IMR-90 (cell line): ENCODE measurements at regions not wholly inside any gene's neighbourhood (a gene's known extent, or its start where the extent isn't known, plus 50 kb on each side); places are given as distances from the start of the nearest gene placed in this dataset.

Experiments
- ATAC-seq: fragments of 200-7000 bp; cut with Tn5 transposase; 2 replicates; pipeline ENCODE4 v1.9.1; 2020; ENCODE audit warnings: low read depth, mild to moderate bottlenecking, moderate library complexity
- BruUV-seq: library from RNA; stranded (reverse); fragments of 400-500 nt; replicated peaks from 2 replicates; lab custom pipeline; 2021; lab: Mats Ljungman, UMichigan
- CTCF ChIA-PET: fragments of 300-600 bp; formaldehyde crosslinking; extraction: SDS; loops from one replicate; lab custom pipeline; 2021; ENCODE audit warnings: antibody characterized with exemption; lab: Yijun Ruan, JAX
- POLR2A ChIA-PET: fragments of 300-600 bp; sonication (Branson Sonifier 250); formaldehyde crosslinking; loops from one replicate; lab custom pipeline; 2022; ENCODE audit warnings: antibody characterized with exemption; ENCODE audit not compliant: unreplicated experiment; lab: Charles Lee
- DNase-seq: peaks from one replicate; pipeline ENCODE4 v3.0.0; 2013
- H2AFZ ChIP-seq: replicated peaks from 2 replicates; pipeline ENCODE3; 2013; ENCODE audit warnings: low read length, mild to moderate bottlenecking; ENCODE audit not compliant: poor library complexity
- H2AK5ac ChIP-seq: 2 replicates; pipeline ENCODE4 v1.6.1; 2013; ENCODE audit warnings: low read depth, low read length, inconsistent platforms
- H2AK9ac ChIP-seq: replicated peaks from 2 replicates; pipeline ENCODE3; 2013; ENCODE audit warnings: mild to moderate bottlenecking, low read depth, low read length, moderate library complexity; ENCODE audit not compliant: poor library complexity
- H2BK120ac ChIP-seq: 2 replicates; pipeline ENCODE4 v1.6.1; 2013; ENCODE audit warnings: low read depth, low read length, inconsistent platforms
- H2BK15ac ChIP-seq: 3 replicates; pipeline ENCODE4 v1.6.1; 2013; ENCODE audit warnings: low read depth, low read length, inconsistent platforms
- H2BK20ac ChIP-seq: 2 replicates; pipeline ENCODE4 v1.6.1; 2013; ENCODE audit warnings: low read depth, mild to moderate bottlenecking, inconsistent platforms, low read length, moderate library complexity
- H2BK5ac ChIP-seq: 2 replicates; pipeline ENCODE4 v1.6.1; 2013; ENCODE audit warnings: mild to moderate bottlenecking, low read depth, low read length, inconsistent platforms; ENCODE audit not compliant: poor library complexity, severe bottlenecking
- H3K14ac ChIP-seq: replicated peaks from 2 replicates; pipeline ENCODE4 v1.6.1; 2013; ENCODE audit warnings: low read depth, low read length, inconsistent platforms
- H3K18ac ChIP-seq: 2 replicates; pipeline ENCODE4 v1.6.1; 2013; ENCODE audit warnings: low read depth, low read length, control low read depth
- H3K23ac ChIP-seq: 2 replicates; pipeline ENCODE4 v1.6.1; 2013; ENCODE audit warnings: low read depth, low read length, inconsistent platforms
- H3K27ac ChIP-seq: 2 replicates; pipeline ENCODE4 v1.5.1; 2013; ENCODE audit warnings: mild to moderate bottlenecking, control low read depth, low read length; ENCODE audit not compliant: insufficient read depth
- H3K27me3 ChIP-seq: 2 replicates; pipeline ENCODE4 v1.6.1; 2013; ENCODE audit warnings: low read length; ENCODE audit not compliant: control insufficient read depth, insufficient read depth
- H3K36me3 ChIP-seq: 2 replicates; pipeline ENCODE4 v1.6.1; 2013; ENCODE audit warnings: low read length, mixed read lengths; ENCODE audit not compliant: control insufficient read depth, insufficient read depth
- H3K4ac ChIP-seq: 2 replicates; pipeline ENCODE4 v1.6.1; 2013; ENCODE audit warnings: low read depth, low read length, inconsistent platforms
- H3K4me1 ChIP-seq: 2 replicates; pipeline ENCODE4 v1.6.1; 2013; ENCODE audit warnings: low read length, mixed read lengths; ENCODE audit not compliant: control insufficient read depth, insufficient read depth
- H3K4me2 ChIP-seq: 2 replicates; pipeline ENCODE4 v1.6.1; 2013; ENCODE audit warnings: low read depth, mild to moderate bottlenecking, control low read depth, low read length, moderate library complexity
- H3K4me3 ChIP-seq: 2 replicates; pipeline ENCODE4 v1.5.1; 2013; ENCODE audit warnings: low read depth, mild to moderate bottlenecking, control low read depth, low read length, moderate library complexity; ENCODE audit not compliant: insufficient read depth
- H3K56ac ChIP-seq: 2 replicates; pipeline ENCODE4 v1.6.1; 2013; ENCODE audit warnings: low read length, inconsistent platforms; ENCODE audit not compliant: insufficient read depth; ENCODE audit errors: extremely low read depth
- H3K79me1 ChIP-seq, 2 experiments: 2 replicates each; pipeline ENCODE4 v1.6.1; 2013; ENCODE audit warnings: low read length in 2 of 2, inconsistent platforms in 1 of 2, low read depth in 1 of 2
- H3K9ac ChIP-seq: 2 replicates; pipeline ENCODE4 v1.6.1; 2013; ENCODE audit warnings: low read depth, low read length, control low read depth
- H3K9me1 ChIP-seq: 2 replicates; pipeline ENCODE4 v1.6.1; 2013; ENCODE audit warnings: low read length, inconsistent platforms; ENCODE audit not compliant: insufficient read depth
- H3K9me3 ChIP-seq: 2 replicates; pipeline ENCODE4 v1.6.1; 2013; ENCODE audit warnings: low read length; ENCODE audit not compliant: control insufficient read depth, insufficient read depth
- H4K20me1 ChIP-seq: 2 replicates; pipeline ENCODE4 v1.6.1; 2013; ENCODE audit warnings: low read length, inconsistent platforms; ENCODE audit not compliant: insufficient read depth
- H4K5ac ChIP-seq: 2 replicates; pipeline ENCODE4 v1.6.1; 2013; ENCODE audit warnings: mild to moderate bottlenecking, low read depth, low read length, control low read depth
- H4K8ac ChIP-seq, 2 experiments: 2 replicates each; pipeline ENCODE4 v1.6.1; 2013; ENCODE audit warnings: low read depth in 2 of 2, low read length in 2 of 2, control low read depth in 1 of 2, inconsistent platforms in 1 of 2
- H4K91ac ChIP-seq: 2 replicates; pipeline ENCODE4 v1.6.1; 2013; ENCODE audit warnings: low read depth, low read length, inconsistent platforms; ENCODE audit not compliant: insufficient read depth
- CEBPB ChIP-seq: IDR thresholded peaks from 2 replicates; pipeline ENCODE4 v1.6.1; 2012; ENCODE audit warnings: low read depth, low read length, improper control_type of control experiment
- MAFK ChIP-seq: IDR thresholded peaks from 2 replicates; pipeline ENCODE4 v1.6.1; 2012; ENCODE audit warnings: low read depth, low read length, improper control_type of control experiment
- MAZ ChIP-seq: IDR thresholded peaks from 2 replicates; pipeline ENCODE4 v1.6.1; 2012; ENCODE audit warnings: low read depth, mild to moderate bottlenecking, low read length, improper control_type of control experiment, moderate library complexity, borderline replicate concordance
- MXI1 ChIP-seq: IDR thresholded peaks from 2 replicates; pipeline ENCODE4 v1.6.1; 2012; ENCODE audit warnings: low read depth, mild to moderate bottlenecking, low read length, moderate library complexity, borderline replicate concordance
- NFE2L2 ChIP-seq: fragments of 150-350 bp; IDR thresholded peaks from 2 replicates; pipeline ENCODE4 v1.6.1; 2016; ENCODE audit warnings: low read depth, mild to moderate bottlenecking, low read length
- RCOR1 ChIP-seq: IDR thresholded peaks from 2 replicates; pipeline ENCODE4 v1.6.1; 2012; ENCODE audit warnings: mild to moderate bottlenecking, low read length, improper control_type of control experiment; ENCODE audit not compliant: insufficient replicate concordance
- RFX5 ChIP-seq: IDR thresholded peaks from 2 replicates; pipeline ENCODE4 v1.8.0; 2012; ENCODE audit warnings: low read depth, mild to moderate bottlenecking, low read length, moderate library complexity
- dilution Hi-C: fragments of 300-500 bp; cut with HindIII; formaldehyde crosslinking; loops from one replicate; pipeline ENCODE4 v1.14.3; 2018; ENCODE audit warnings: low sequenced_read_pairs; ENCODE audit not compliant: unreplicated experiment
- in situ Hi-C: fragments of 300-500 bp; cut with MboI; formaldehyde crosslinking; loops from 3 replicates; pipeline ENCODE4 v1.14.3; 2019; ENCODE audit warnings: low sequenced_read_pairs, inconsistent platforms, mixed read lengths
- intact Hi-C: fragments of 100-400 bp; cut with micrococcal nuclease; formaldehyde crosslinking; loops from 2 replicates; pipeline ENCODE4 v1.10.0; 2022
- TF ChIP-seq, protein P1 (sequence below): conservative IDR thresholded peaks from 2 replicates; pipeline ENCODE4 v1.5.1; 2012; ENCODE audit warnings: mild to moderate bottlenecking, low read depth, low read length, improper control_type of control experiment

DNA sequence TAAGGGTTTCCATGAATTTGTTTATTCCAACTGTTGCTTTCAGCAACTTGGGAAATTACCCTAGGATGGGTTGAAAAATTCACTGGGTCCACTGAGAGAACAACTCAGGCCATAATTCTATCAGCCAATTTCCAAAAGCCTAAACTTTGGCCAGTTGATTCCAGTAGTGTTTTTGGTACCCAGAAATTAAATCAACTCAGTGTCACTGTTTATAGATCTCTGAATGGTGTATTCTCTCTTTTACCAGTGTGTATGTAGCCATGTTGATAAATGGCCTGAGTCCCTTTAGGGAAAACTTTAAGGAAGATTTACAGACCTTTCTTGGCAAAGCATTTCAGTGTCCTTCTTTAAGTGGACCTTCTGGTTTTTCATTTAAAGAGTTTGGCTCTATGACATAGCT is 636.4 kb downstream of the OTOL1 start:
- Histone ChIP-seq H3K4me3 (no peak overlapping the region), H4K91ac (no peak overlapping the region), H4K5ac (no peak overlapping the region), H2BK20ac (no peak overlapping the region), H3K27ac (no peak overlapping the region), H3K4ac (no peak overlapping the region), H3K56ac (no peak overlapping the region), H3K14ac (no peak overlapping the region), H2AK9ac (no peak overlapping the region), H3K23ac (no peak overlapping the region), H2BK5ac (no peak overlapping the region), H3K27me3 (no peaks in the 10 kb centered on the region), H3K9me3 (no peaks in the 10 kb centered on the region), H3K79me1 (no peaks in the 10 kb centered on the region), H3K9ac (no peak overlapping the region), H2AK5ac (no peak overlapping the region), H3K18ac (no peak overlapping the region), H4K20me1 (no peaks in the 10 kb centered on the region), H3K4me1 (no peaks in the 10 kb centered on the region), H3K9me1 (no peaks in the 10 kb centered on the region), H2AFZ (no peak overlapping the region), H3K4me2 (no peak overlapping the region), H2BK120ac (no peak overlapping the region), H4K8ac (no peak overlapping the region), H3K36me3 (no peaks in the 10 kb centered on the region), H2BK15ac (no peak overlapping the region)
- dilution Hi-C loops (no loop called here), in situ Hi-C loops (no loop called here), intact Hi-C loops (no loop called here)
- BruUV-seq, result no TSS peak
- CTCF ChIA-PET, result interaction anchor here (1.2 kb wide), 1 partner anchor 10 kb away, joined by 3 read pairs; no protein-coding TSS in a partner anchor
- TF ChIP-seq MXI1 (no peak), CEBPB (no peak), RCOR1 (no peak), MAFK (no peak), RFX5 (no peak), MAZ (no peak), NFE2L2 (no peak)
- TF ChIP-seq, protein P1, sequence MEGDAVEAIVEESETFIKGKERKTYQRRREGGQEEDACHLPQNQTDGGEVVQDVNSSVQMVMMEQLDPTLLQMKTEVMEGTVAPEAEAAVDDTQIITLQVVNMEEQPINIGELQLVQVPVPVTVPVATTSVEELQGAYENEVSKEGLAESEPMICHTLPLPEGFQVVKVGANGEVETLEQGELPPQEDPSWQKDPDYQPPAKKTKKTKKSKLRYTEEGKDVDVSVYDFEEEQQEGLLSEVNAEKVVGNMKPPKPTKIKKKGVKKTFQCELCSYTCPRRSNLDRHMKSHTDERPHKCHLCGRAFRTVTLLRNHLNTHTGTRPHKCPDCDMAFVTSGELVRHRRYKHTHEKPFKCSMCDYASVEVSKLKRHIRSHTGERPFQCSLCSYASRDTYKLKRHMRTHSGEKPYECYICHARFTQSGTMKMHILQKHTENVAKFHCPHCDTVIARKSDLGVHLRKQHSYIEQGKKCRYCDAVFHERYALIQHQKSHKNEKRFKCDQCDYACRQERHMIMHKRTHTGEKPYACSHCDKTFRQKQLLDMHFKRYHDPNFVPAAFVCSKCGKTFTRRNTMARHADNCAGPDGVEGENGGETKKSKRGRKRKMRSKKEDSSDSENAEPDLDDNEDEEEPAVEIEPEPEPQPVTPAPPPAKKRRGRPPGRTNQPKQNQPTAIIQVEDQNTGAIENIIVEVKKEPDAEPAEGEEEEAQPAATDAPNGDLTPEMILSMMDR, result no peak
- ATAC-seq (no peak), DNase-seq (no peak)
- POLR2A ChIA-PET, result no interaction called here
